ENCODE measurements at regions not wholly inside any gene's neighbourhood (a gene's known extent, or its start where the extent isn't known, plus 50 kb on each side); places are given as distances from the start of the nearest gene placed in this dataset.

DNA sequence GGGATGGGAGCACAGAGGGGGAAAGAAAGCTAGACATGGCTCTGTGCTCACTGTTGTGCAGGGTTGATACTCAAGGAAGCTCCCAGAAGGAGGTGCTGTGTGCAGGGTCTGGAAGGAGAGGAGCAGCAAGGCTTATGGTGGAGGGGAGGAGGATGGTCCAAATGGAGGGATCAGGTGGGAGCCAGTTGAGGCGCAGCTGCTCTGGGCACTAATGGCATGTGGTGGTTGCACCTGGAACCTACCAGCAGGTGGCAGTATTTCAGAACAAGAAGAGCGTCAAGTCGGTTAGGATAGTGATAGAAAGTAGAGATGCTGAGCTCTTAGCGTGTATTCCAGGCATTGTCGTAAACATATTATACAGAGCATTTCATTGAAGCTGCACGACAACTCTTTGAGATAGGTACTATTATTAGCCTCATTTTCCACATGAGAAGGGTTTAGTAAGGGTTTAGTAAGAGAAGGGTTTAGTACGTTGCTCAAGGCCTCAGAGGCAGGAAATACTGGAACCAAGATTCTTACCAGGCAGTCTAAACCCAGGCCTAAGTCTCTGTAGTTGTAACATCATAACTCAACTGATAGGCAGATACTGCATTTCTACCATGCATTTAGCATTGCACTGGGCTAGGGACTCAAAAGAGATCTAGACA lies 223.7 kb downstream of the CYP26B1 start:
- TF ChIP-seq, protein P1, sequence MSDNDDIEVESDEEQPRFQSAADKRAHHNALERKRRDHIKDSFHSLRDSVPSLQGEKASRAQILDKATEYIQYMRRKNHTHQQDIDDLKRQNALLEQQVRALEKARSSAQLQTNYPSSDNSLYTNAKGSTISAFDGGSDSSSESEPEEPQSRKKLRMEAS (IDR thresholded peaks at IDR 0.05; ENCODE audit: low read depth): 0 out of 2 replicates have a peak, but pooled peaks have one; percentile 15
- TF ChIP-seq SIN3A (IDR thresholded peaks at IDR 0.05; ENCODE audit: borderline replicate concordance, low read depth, low read length): no peak
- TF ChIP-seq EP300 (IDR thresholded peaks at IDR 0.05; ENCODE audit: borderline replicate concordance in 1 of 2, low read depth in 1 of 2, low read length in 1 of 2): no peak
- TF ChIP-seq, protein P2, sequence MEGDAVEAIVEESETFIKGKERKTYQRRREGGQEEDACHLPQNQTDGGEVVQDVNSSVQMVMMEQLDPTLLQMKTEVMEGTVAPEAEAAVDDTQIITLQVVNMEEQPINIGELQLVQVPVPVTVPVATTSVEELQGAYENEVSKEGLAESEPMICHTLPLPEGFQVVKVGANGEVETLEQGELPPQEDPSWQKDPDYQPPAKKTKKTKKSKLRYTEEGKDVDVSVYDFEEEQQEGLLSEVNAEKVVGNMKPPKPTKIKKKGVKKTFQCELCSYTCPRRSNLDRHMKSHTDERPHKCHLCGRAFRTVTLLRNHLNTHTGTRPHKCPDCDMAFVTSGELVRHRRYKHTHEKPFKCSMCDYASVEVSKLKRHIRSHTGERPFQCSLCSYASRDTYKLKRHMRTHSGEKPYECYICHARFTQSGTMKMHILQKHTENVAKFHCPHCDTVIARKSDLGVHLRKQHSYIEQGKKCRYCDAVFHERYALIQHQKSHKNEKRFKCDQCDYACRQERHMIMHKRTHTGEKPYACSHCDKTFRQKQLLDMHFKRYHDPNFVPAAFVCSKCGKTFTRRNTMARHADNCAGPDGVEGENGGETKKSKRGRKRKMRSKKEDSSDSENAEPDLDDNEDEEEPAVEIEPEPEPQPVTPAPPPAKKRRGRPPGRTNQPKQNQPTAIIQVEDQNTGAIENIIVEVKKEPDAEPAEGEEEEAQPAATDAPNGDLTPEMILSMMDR (IDR thresholded peaks at IDR 0.05): peak; percentile 75
- TF ChIP-seq RAD21 (IDR thresholded peaks at IDR 0.05; ENCODE audit: low read length): peak; percentile 88
- no peak for TF ChIP-seq RFX5 (IDR thresholded peaks at IDR 0.05; ENCODE audit: low read length)
- TF ChIP-seq, protein P3, sequence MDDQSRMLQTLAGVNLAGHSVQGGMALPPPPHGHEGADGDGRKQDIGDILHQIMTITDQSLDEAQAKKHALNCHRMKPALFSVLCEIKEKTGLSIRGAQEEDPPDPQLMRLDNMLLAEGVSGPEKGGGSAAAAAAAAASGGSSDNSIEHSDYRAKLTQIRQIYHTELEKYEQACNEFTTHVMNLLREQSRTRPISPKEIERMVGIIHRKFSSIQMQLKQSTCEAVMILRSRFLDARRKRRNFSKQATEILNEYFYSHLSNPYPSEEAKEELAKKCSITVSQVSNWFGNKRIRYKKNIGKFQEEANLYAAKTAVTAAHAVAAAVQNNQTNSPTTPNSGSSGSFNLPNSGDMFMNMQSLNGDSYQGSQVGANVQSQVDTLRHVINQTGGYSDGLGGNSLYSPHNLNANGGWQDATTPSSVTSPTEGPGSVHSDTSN (IDR thresholded peaks at IDR 0.05): no peak
- no peak for TF ChIP-seq POLR2AphosphoS5 (IDR thresholded peaks at IDR 0.05; ENCODE audit: low read depth, low read length)

All from SK-N-SH (cell line).